ENCODE measurements at regions not wholly inside any gene's neighbourhood (a gene's known extent, or its start where the extent isn't known, plus 50 kb on each side); places are given as distances from the start of the nearest gene placed in this dataset.
"Not testable (repeated sequence)": the region's sequence is repeated elsewhere in the genome, so short reads cannot be mapped to it uniquely, and the experiment has no call there.

DNA sequence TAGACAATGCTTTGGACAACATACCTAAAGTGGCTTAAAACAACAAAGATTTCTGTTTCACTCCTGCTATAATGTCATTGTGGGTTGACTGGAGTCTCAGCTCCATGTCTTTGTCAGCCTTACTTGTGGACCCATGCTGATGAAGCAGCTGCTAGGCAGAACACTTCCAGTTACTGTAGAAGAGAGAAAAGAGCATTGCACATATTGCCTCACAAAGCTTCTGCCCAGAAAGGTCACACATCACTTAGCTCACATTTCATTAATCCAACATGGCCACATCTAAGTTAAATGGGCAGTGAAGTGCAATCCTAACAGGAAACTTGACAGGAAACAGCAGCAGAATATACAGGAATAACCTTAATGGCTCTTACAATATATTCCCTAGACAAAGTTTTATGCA is 480.5 kb upstream of the HTR1E start:
- no peak for DNase-seq

DNA sequence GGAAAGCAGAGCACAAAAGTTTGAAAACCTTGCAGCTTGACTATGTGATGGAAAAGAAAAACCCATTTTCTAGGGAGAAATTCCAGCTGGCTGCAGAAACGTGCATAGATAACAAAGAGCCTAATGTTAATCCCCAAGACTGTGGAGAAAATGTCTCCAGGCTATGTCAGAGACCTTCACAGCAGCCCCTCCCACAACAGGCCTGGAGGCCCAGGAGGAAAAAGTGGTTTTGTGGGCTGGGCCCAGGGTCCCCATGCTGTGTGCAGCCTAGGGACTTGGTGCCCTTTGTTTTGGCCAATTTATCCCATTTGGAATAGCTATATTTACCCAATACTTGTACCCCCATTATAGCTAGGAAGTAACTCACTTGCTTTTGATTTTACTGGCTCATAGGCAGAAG is 484.1 kb upstream of the HTR1E start:
- no peak for DNase-seq

- no peak for DNase-seq
Measured at GRCh38 chr6:86448398-86448797, 488.9 kb upstream of the HTR1E start.

DNA sequence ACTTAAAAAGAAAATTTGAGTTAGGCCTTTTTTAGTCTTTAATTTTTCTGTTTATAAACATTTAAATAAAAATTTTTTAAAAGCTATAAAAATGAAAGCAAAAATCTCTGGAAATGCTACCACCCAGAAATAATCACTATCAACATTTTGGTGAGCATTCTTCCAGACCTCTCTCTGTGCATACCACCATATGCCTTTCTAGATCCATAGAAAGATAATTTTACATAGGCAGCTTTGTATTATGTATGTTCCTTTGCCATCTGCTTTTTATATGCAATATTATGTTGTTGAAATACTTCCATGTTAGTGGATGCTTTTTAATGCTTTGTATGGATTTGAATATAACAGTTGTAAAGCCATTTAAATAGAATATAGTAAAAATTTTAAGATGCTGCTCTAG is 496.7 kb upstream of the HTR1E start:
- DNase-seq = no peak

DNA sequence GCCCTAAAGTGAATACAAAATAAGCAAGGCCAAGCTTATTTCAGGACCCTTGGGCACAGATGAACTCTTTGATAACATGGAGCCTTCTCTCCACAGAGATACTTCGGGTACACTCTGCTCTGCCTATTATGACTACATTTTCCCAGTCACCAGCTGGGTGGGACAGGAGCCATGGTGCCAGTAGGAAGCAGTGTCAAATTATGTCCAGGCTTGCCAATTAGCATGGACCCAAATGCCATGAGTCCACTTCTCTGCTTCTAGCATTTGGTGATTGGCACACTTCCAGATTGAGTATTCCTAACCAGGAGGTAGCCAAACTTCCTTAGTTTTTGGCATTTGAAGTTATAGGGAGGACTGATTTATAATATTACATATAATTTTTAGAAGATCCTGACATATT is 513.8 kb upstream of the HTR1E start:
- DNase-seq = no peak

- DNase-seq = no peak
Measured at GRCh38 chr6:86412057-86412456, 525.3 kb upstream of the HTR1E start.

- DNase-seq = no peak
Measured at GRCh38 chr6:86407128-86407527, 530.2 kb upstream of the HTR1E start.

DNA sequence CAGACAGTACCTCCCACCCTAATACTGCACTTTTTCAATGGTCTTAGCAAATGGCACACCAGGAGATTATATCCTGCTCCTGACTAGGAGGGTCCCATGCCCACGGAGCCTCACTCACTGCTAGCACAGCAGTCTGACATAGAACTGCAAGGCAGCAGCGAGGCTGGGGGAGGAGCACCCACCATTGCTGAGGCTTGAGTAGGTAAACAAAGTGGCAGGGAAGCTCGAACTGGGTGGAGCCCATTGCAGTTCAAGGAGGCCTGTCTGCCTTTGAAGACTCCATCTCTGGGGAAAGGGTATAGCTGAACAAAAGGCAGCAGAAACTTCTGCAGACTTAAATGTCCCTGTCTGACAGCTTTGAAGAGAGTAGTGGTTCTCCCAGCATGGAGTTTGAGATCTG is 544.5 kb upstream of the HTR1E start:
- DNase-seq = not testable (repeated sequence)

DNA sequence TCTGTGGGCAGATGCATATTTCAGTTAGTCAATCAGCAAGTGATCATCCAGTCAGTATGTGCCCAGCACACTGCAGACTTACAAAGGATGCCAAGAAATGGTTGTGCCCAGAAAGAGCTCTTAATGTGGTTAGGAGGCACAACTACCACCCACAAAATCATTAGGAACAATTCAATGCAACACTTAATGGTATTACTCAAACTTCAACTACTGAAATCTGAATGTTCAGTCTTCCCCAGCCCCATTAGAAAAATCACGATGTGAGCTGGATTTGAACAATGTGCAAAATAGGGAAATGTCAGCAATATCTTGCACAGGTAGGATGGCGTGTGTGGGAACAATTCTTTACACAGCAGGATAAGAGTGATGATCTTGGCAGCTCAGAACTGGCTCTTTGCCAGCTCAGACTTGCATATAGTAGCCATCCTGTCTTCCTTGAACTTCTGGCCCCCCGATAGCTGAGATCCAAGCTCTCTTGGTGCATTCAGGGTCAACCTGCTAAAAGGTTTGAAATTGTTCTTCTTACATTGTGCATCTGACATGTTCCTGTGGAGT is 556.7 kb upstream of the HTR1E start:
- no peak for DNase-seq

- no peak for DNase-seq
Measured at GRCh38 chr6:86357877-86358276, 579.5 kb upstream of the HTR1E start.

DNA sequence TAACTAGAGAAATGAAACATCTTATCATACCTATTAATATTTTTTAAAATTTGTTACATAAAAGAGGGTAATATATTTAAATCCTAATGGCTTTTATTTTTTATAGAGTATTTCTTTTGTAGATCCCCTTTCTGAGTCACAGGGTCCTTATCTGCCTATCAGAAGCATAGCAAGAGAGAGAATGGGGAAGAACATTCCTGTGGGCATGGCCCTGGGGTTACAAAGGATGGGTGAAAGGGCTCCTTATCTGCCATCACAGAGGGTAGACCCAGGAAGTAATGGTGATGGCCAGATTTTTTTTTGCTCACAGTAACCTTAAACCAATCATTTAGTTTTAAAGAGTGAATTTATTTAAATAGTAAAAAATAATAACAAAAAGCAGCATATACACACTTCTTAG is 582.1 kb upstream of the HTR1E start:
- DNase-seq = no peak

DNA sequence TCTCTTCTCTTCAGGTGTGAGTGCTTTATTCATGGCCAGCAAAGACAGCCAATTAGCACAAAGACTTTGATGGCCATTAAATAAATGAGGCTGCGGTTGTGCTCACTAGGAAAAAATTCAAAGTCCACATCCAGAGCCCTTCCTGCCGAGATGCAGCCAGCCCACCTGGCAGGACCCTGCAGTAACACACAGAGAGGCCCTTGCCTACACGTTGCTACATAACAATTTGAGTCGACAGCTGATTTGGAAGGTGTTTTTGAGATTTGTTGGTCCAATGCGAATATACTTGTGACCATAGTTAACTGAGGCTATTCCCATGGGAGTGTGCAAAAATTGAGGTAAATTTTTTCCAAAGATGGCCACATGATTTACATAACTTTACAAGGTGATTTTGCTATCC is 605.4 kb upstream of the HTR1E start:
- no peak for DNase-seq

DNA sequence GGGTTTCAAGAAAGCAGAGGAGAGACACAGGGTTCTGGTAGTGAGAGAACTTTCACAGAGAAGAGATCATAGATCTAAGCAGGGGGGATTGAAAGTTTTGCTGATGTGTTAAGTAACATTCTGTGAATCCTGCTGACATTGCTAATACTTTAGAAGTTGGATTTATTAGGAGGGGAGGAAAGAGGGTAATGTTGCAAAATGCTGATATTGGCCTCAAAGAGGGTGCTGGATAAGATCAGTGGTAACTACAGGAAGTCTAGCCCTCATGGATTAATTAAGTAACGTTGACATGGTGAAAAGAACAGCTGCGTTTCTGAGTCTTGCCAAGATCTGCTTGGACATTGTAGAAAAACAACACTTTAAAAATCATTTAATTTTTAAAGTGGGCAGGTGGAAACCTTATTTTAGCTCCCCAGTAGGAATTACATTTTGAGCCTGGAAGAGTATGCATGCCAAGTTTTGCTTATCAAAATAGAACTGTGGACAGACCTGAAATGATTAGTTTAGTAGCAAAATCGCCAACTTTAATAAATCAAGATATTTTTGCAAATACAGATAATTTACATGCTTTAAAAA is 606.0 kb upstream of the HTR1E start:
- no peak for DNase-seq

- no peak for DNase-seq
Measured at GRCh38 chr6:86306210-86306609, 631.1 kb upstream of the HTR1E start.

GRCh38 chr6:86285876-86286275 is 643.2 kb upstream of the SYNCRIP start:
- no peak for DNase-seq

DNA sequence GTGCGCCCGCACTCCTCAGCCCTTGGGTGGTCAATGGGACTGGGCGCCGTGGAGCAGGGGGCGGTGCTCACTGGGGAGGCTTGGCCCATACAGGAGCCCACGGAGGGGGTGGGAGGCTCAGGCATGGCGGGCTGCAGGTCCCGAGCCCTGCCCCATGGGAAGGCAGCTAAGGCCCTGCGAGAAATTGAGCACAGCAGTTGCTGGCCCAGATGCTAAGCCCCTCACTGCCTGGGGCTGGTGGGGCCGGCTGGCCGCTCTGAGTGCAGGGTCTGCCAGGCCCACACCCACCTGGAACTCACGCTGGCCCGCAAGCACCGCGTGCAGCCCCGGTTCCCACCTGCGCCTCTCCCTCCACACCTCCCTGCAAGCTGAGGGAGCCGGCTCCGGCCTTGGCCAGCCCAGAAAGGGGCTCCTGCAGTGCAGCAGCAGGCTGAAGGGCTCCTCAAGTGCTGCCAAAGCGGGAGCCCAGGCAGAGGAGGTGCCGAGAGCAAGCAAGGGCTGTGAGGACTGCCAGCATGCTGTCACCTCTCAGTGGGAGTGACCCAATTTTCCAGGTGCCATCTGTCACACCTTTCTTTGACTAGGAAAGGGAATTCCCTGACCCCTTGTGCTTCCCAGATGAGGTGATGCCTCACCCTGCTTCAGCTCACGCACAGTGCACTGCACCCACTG is 642.3 kb upstream of the SYNCRIP start:
- not testable (repeated sequence) for DNase-seq

GRCh38 chr6:86283596-86283995 is 640.9 kb upstream of the SYNCRIP start:
- DNase-seq = not testable (repeated sequence)

GRCh38 chr6:86276056-86276455 is 633.4 kb upstream of the SYNCRIP start:
- no peak for DNase-seq

GRCh38 chr6:86273936-86274335 is 631.2 kb upstream of the SYNCRIP start:
- no peak for DNase-seq

- DNase-seq = no peak
Measured at GRCh38 chr6:86256615-86257187, 614.0 kb upstream of the SYNCRIP start.

- DNase-seq = no peak
Measured at GRCh38 chr6:86255973-86256372, 613.3 kb upstream of the SYNCRIP start.

- DNase-seq = no peak
Measured at GRCh38 chr6:86251106-86251505, 608.4 kb upstream of the SYNCRIP start.

- DNase-seq = no peak
Measured at GRCh38 chr6:86217906-86218305, 575.2 kb upstream of the SYNCRIP start.

DNA sequence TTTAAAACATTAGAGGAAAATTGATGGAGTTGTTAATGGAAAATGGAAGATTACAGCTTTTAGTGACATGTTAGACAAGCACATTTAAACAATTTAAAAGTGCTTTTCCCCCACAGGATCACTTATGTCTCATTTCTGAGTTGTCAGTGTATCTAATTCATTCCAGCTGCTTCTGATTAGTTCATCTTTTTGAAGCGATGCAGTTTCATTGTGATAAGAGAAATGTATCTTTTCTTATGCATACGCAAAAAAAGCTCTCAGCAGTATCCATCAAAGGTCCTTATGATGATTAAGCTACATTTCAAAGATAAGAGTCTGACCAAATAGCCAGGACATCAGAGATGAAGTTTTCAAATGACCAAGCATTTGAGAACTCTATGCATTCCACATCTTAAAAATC is 572.6 kb upstream of the SYNCRIP start:
- DNase-seq = no peak

DNA sequence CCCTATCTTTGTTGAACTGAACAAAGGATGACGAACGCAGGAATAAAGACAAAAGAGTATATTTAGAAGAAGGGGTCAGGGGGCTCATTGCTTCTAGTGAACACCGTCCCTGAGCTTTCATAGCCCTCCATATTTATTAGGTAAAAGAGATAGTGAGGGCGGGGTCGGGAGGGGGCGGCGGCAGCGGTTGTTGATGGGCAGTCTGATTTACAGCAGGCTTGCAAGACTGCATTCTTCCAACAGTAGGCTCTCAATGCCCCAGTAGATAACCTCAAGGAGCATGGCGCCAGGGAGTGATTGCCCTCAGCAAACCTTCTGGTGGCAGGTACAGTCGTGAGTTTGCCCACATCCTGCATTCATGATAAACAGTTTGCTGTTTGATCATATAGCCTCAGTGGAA is 563.3 kb upstream of the SYNCRIP start:
- no peak for DNase-seq

Data from SW 1271 (cell line).